Upper lobe of left lung (tissue), 6 donors: ENCODE measurements at regions not wholly inside any gene's neighbourhood (a gene's known extent, or its start where the extent isn't known, plus 50 kb on each side); places are given as distances from the start of the nearest gene placed in this dataset.
"Not testable (repeated sequence)": the region's sequence is repeated elsewhere in the genome, so short reads cannot be mapped to it uniquely, and the experiment has no call there.

ENCODE experiments used
- ATAC-seq, 2 donors: fragments of 200-7000 bp; cut with Tn5 transposase; one replicate each; pipeline ENCODE4 v1.9.1; 2022; ENCODE audit warnings: mild to moderate bottlenecking in 2 of 2, moderate library complexity in 2 of 2; ENCODE audit not compliant: low FRiP score in 2 of 2
- DNase-seq, 2 donors: peaks; one replicate each; pipeline ENCODE4 v3.0.0-alpha.2; 2019 to 2020
- H3K27ac ChIP-seq, 4 donors: fragments of 200-600 bp; sonication (generic); one replicate each; pipeline ENCODE4 v1.5.1; 2016 to 2019
- H3K27me3 ChIP-seq, 4 donors: fragments of 200-600 bp; sonication (generic); one replicate each; pipeline ENCODE4 v1.5.1; 2017 to 2019
- H3K36me3 ChIP-seq, 4 donors: fragments of 200-600 bp; sonication (generic); one replicate each; pipeline ENCODE4 v1.5.1; 2016 to 2019
- H3K4me1 ChIP-seq, 4 donors: fragments of 200-600 bp; sonication (generic); one replicate each; pipeline ENCODE4 v1.5.1; 2018 to 2019
- H3K4me3 ChIP-seq, 4 donors: fragments of 200-600 bp; sonication (generic); one replicate each; pipeline ENCODE4 v1.5.1; 2017 to 2019; ENCODE audit warnings: mild to moderate bottlenecking in 2 of 4, moderate library complexity in 1 of 4
- H3K9me3 ChIP-seq, 4 donors: fragments of 200-600 bp; sonication (generic); one replicate each; pipeline ENCODE4 v1.5.1; 2018 to 2019
- EP300 ChIP-seq, 4 donors: sonication (generic); formaldehyde crosslinking; IDR thresholded peaks; one replicate each; pipeline ENCODE4 v1.5.1; 2017; ENCODE audit warnings: antibody characterized with exemption in 4 of 4, control low read depth in 2 of 4
- POLR2A ChIP-seq, 4 donors: fragments of 450-650 bp; IDR thresholded peaks; one replicate each; pipeline ENCODE4 v1.5.1; 2016 to 2017; ENCODE audit warnings: antibody characterized with exemption in 4 of 4, mild to moderate bottlenecking in 2 of 4
- POLR2AphosphoS5 ChIP-seq, 2 donors: sonication (generic); formaldehyde crosslinking; IDR thresholded peaks; one replicate each; pipeline ENCODE4 v1.5.1; 2017; ENCODE audit warnings: antibody characterized with exemption in 2 of 2
- WGBS, 2 donors: methylation state at CpG; one replicate each; pipeline ENCODE4 v1.1.5; 2017 to 2018; 5-methylcytosine and 5-hydroxymethylcytosine counted together
- TF ChIP-seq, protein P1 (sequence below), 6 experiments: fragments of 450-650 bp in 4 of 6; fragments of 200-600 bp in 2 of 6; sonication (generic) in 2 of 6; IDR thresholded peaks; one replicate each; pipeline ENCODE4 v1.5.1; 2016 to 2019; ENCODE audit warnings: antibody characterized with exemption in 6 of 6
- donor health status: DM: no; HTN: no; CAD: no; lungs with moderate emphysema.
- donor health status: DM: no; HTN: yes; CAD: no; lungs with severe emphysema.

DNA sequence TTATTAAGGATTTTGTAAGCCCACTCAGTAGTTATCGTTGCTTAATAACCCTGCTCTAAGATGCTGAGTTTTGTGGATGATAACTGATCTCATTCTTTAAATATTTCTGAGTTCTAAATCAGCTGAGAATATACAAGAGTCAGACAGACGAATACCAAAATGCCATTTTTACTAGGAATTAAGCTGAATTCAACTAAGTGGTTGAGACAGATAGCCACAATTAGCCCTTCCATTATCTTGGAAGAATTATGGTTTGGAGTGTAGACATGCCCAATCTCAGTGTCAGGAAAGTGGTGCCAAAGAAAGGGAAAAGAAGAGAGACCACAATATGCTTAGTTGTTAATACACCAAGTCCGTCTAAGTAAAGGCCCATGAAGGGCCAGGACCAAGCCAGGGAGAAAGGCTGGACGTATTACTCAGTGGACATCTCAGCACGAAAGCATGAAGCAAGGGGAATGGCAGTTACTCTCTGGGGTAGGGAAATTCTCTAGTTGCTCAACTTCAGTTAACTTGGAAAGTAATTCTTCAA is 58.6 kb downstream of the KCNA5 start:
- no peak overlapping the region for H3K27ac ChIP-seq
- no peaks in the 10 kb centered on the region for H3K36me3 ChIP-seq
- WGBS, 2 donors, result 74 to 81% methylated on average over 5 of the region's 5 CpGs
- H3K4me1 ChIP-seq, result no peaks in the 10 kb centered on the region
- ATAC-seq (no peak), DNase-seq (no peak)
- no peaks in the 10 kb centered on the region for H3K27me3 ChIP-seq
- TF ChIP-seq POLR2A (IDR thresholded peaks at IDR 0.05), result no peak
- TF ChIP-seq, protein P1, sequence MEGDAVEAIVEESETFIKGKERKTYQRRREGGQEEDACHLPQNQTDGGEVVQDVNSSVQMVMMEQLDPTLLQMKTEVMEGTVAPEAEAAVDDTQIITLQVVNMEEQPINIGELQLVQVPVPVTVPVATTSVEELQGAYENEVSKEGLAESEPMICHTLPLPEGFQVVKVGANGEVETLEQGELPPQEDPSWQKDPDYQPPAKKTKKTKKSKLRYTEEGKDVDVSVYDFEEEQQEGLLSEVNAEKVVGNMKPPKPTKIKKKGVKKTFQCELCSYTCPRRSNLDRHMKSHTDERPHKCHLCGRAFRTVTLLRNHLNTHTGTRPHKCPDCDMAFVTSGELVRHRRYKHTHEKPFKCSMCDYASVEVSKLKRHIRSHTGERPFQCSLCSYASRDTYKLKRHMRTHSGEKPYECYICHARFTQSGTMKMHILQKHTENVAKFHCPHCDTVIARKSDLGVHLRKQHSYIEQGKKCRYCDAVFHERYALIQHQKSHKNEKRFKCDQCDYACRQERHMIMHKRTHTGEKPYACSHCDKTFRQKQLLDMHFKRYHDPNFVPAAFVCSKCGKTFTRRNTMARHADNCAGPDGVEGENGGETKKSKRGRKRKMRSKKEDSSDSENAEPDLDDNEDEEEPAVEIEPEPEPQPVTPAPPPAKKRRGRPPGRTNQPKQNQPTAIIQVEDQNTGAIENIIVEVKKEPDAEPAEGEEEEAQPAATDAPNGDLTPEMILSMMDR (IDR thresholded peaks at IDR 0.05), result no peak
- H3K4me3 ChIP-seq, result no peak overlapping the region
- H3K9me3 ChIP-seq, result no peaks in the 10 kb centered on the region

DNA sequence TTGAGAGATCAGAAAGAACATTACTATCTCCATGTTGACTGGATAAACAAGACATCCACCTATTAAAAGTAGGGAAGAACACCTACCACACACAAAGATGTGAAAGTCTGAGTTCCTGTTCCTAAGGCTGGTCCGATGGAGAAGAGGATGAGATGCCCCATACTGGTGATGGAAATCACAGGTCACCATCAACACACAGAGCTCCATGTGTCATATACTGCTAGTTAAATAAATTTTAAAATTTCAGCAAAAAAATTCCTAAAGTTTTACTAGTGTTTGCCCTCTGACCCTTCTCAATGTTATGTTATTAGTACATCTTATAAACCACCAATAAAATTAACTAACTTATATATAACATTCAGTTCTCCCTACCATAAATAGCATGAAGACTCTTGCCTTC is 59.1 kb downstream of the KCNA5 start:
- H3K9me3 ChIP-seq, result no peaks in the 10 kb centered on the region
- H3K36me3 ChIP-seq, result no peaks in the 10 kb centered on the region
- DNase-seq (no peak), ATAC-seq (no peak)
- H3K27me3 ChIP-seq, result no peaks in the 10 kb centered on the region
- H3K27ac ChIP-seq, result no peak overlapping the region
- no peaks in the 10 kb centered on the region for H3K4me1 ChIP-seq
- 91 to 96% methylated on average over 1 of the region's 1 CpG for WGBS, 2 donors
- no peak for TF ChIP-seq POLR2A (IDR thresholded peaks at IDR 0.05)
- TF ChIP-seq, protein P1 (IDR thresholded peaks at IDR 0.05), result no peak
- no peak overlapping the region for H3K4me3 ChIP-seq

GRCh38 chr12:5110345-5110744 is 66.7 kb downstream of the KCNA5 start:
- 73 to 82% methylated on average over 1 of the region's 1 CpG for WGBS, 2 donors
- H3K4me3 ChIP-seq, result no peak overlapping the region
- no peak for TF ChIP-seq POLR2A (IDR thresholded peaks at IDR 0.05)
- TF ChIP-seq POLR2AphosphoS5 (IDR thresholded peaks at IDR 0.05), result no peak
- no peaks in the 10 kb centered on the region for H3K36me3 ChIP-seq
- ATAC-seq, result no peak
- no peaks in the 10 kb centered on the region for H3K27me3 ChIP-seq
- peaks cover 0 to 6% (median 0%) of the 10 kb centered on the region in 4 donors for H3K4me1 ChIP-seq
- H3K27ac ChIP-seq, result no peak overlapping the region
- DNase-seq, result no peak
- no peaks in the 10 kb centered on the region for H3K9me3 ChIP-seq

GRCh38 chr12:5114436-5114835 is 70.8 kb downstream of the KCNA5 start:
- DNase-seq (no peak), ATAC-seq (peak in 1 of 2 donors; percentile 15)
- Histone ChIP-seq H3K27me3 (no peaks in the 10 kb centered on the region), H3K27ac (peak overlapping the region in 1 of 4 donors; percentile 33), H3K4me3 (no peak overlapping the region), H3K9me3 (no peaks in the 10 kb centered on the region), H3K4me1 (peaks cover 0 to 6% (median 0%) of the 10 kb centered on the region in 4 donors), H3K36me3 (no peaks in the 10 kb centered on the region)
- TF ChIP-seq, protein P1 (IDR thresholded peaks at IDR 0.05), result no peak
- TF ChIP-seq POLR2A (IDR thresholded peaks at IDR 0.05) (no peak), POLR2AphosphoS5 (IDR thresholded peaks at IDR 0.05) (no peak), EP300 (IDR thresholded peaks at IDR 0.05) (no peak)
- 40 to 58% methylated on average over 7 of the region's 7 CpGs for WGBS, 2 donors

DNA sequence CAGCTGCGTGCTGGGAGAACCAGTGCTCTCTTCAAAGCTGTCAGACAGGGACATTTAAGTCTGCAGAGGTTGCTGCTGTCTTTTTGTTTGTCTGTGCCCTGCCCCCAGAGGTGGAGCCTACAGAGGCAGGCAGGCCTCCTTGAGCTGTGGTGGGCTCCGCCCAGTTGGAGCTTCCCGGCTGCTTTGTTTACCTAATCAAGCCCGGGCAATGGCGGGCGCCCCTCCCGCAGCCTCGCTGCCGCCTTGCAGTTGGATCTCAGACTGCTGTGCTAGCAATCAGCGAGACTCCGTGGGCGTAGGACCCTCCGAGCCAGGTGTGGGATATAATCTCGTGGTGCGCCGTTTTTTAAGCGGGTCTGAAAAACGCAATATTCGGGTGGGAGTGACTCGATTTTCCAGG is 78.1 kb downstream of the KCNA5 start:
- H3K27ac ChIP-seq, H3K4me1 ChIP-seq, H3K4me3 ChIP-seq, ATAC-seq, H3K36me3 ChIP-seq, H3K9me3 ChIP-seq, H3K27me3 ChIP-seq: not testable (repeated sequence)
- peak in 1 of 2 donors; percentile 60 for DNase-seq
- WGBS, 2 donors, result no CpG with 5 or more reads among the region's 20 CpGs

GRCh38 chr12:5122256-5122831 is 78.7 kb downstream of the KCNA5 start:
- H3K27ac ChIP-seq, H3K27me3 ChIP-seq, H3K4me1 ChIP-seq, H3K4me3 ChIP-seq, H3K9me3 ChIP-seq, ATAC-seq, H3K36me3 ChIP-seq, DNase-seq: not testable (repeated sequence)
- WGBS, 2 donors, result 95 to 96% methylated on average over 9 of the region's 14 CpGs
